MM.1S (cell line): ENCODE measurements at regions not wholly inside any gene's neighbourhood (a gene's known extent, or its start where the extent isn't known, plus 50 kb on each side); places are given as distances from the start of the nearest gene placed in this dataset.

Experiments used
- DNase-seq: peaks from one replicate; pipeline ENCODE4 v3.0.0-alpha.2; 2015
- H2AFZ ChIP-seq: fragments of 300-600 bp; sonication (generic); 2 replicates; pipeline ENCODE4 v1.6.0; 2016; ENCODE audit warnings: antibody characterized with exemption, low read length
- H3F3A ChIP-seq: fragments of 300-600 bp; sonication (generic); 2 replicates; pipeline ENCODE4 v1.6.1; 2016; ENCODE audit warnings: mild to moderate bottlenecking, antibody characterized with exemption, low read length, moderate library complexity, mixed read lengths; ENCODE audit not compliant: insufficient read depth
- H3K27ac ChIP-seq: fragments of 300-600 bp; sonication (generic); 2 replicates; pipeline ENCODE4 v1.5.1; 2016; ENCODE audit warnings: mild to moderate bottlenecking, low read length
- H3K27me3 ChIP-seq: fragments of 300-600 bp; sonication (generic); replicated peaks from 2 replicates; pipeline ENCODE4 v1.6.0; 2016; ENCODE audit warnings: low read length; ENCODE audit not compliant: insufficient read depth
- H3K36me3 ChIP-seq: fragments of 300-600 bp; sonication (generic); replicated peaks from 2 replicates; pipeline ENCODE4 v1.6.1; 2016; ENCODE audit warnings: mild to moderate bottlenecking, low read length, mixed read lengths; ENCODE audit not compliant: insufficient read depth
- H3K4me1 ChIP-seq: fragments of 300-600 bp; sonication (generic); 2 replicates; pipeline ENCODE4 v1.6.1; 2016; ENCODE audit warnings: low read length, mixed read lengths
- H3K4me2 ChIP-seq: fragments of 300-600 bp; sonication (generic); 2 replicates; pipeline ENCODE4 v1.6.0; 2016; ENCODE audit warnings: low read depth, low read length
- H3K4me3 ChIP-seq: fragments of 300-600 bp; sonication (generic); 2 replicates; pipeline ENCODE4 v1.5.1; 2016; ENCODE audit warnings: low read length, mixed read lengths
- H3K79me2 ChIP-seq: fragments of 300-600 bp; sonication (generic); 2 replicates; pipeline ENCODE4 v1.6.1; 2016; ENCODE audit warnings: mixed run types, low read length, mixed read lengths
- H3K9ac ChIP-seq: fragments of 300-600 bp; sonication (generic); 2 replicates; pipeline ENCODE4 v1.6.1; 2016; ENCODE audit warnings: low read length, mixed read lengths
- H3K9me2 ChIP-seq: fragments of 300-600 bp; sonication (generic); replicated peaks from 2 replicates; pipeline ENCODE4 v1.6.1; 2016; ENCODE audit warnings: mild to moderate bottlenecking, low read length, mixed read lengths; ENCODE audit not compliant: insufficient read depth
- H3K9me3 ChIP-seq: fragments of 300-600 bp; sonication (generic); replicated peaks from 2 replicates; pipeline ENCODE4 v1.6.1; 2016; ENCODE audit warnings: mild to moderate bottlenecking, low read length, mixed read lengths; ENCODE audit not compliant: insufficient read depth
- H4K20me1 ChIP-seq: fragments of 300-600 bp; sonication (generic); 2 replicates; pipeline ENCODE4 v1.6.1; 2016; ENCODE audit warnings: mild to moderate bottlenecking, low read length, moderate library complexity, mixed read lengths; ENCODE audit not compliant: insufficient read depth
- CTCF ChIP-seq: fragments of 300-600 bp; sonication (generic); IDR thresholded peaks from 2 replicates; pipeline ENCODE4 v1.5.1; 2016; ENCODE audit warnings: antibody characterized with exemption, low read length, mixed read lengths
- EZH2 ChIP-seq: fragments of 300-600 bp; sonication (generic); optimal IDR thresholded peaks from 2 replicates; pipeline ENCODE3; 2017; ENCODE audit warnings: low read depth, mild to moderate bottlenecking, antibody characterized with exemption, low read length, mixed read lengths
- EZH2phosphoT487 ChIP-seq: fragments of 300-600 bp; sonication (generic); IDR thresholded peaks from 2 replicates; pipeline ENCODE4 v1.6.1; 2018; ENCODE audit warnings: antibody characterized with exemption, low read length

- no peak overlapping the region for H2AFZ ChIP-seq
- H4K20me1 ChIP-seq = no peaks in the 10 kb centered on the region
- no peaks in the 10 kb centered on the region for H3K79me2 ChIP-seq
- H3K4me1 ChIP-seq = no peaks in the 10 kb centered on the region
- no peak overlapping the region for H3K4me2 ChIP-seq
- H3F3A ChIP-seq = no peaks in the 10 kb centered on the region
- TF ChIP-seq EZH2phosphoT487 (no peak), CTCF (no peak), EZH2 (no peak)
- H3K27ac ChIP-seq = no peak overlapping the region
- H3K9me2 ChIP-seq = no peaks in the 10 kb centered on the region
- H3K4me3 ChIP-seq = no peak overlapping the region
- no peaks in the 10 kb centered on the region for H3K9me3 ChIP-seq
- no peak for DNase-seq
- H3K9ac ChIP-seq = no peak overlapping the region
- H3K36me3 ChIP-seq = no peaks in the 10 kb centered on the region
- H3K27me3 ChIP-seq = no peaks in the 10 kb centered on the region
Observed at GRCh38 chr5:60494635-60495034, 205.3 kb downstream of the DEPDC1B start.

- no peaks in the 10 kb centered on the region for H3K79me2 ChIP-seq
- no peaks in the 10 kb centered on the region for H3F3A ChIP-seq
- no peaks in the 10 kb centered on the region for H3K9me2 ChIP-seq
- no peaks in the 10 kb centered on the region for H4K20me1 ChIP-seq
- H3K9me3 ChIP-seq = no peaks in the 10 kb centered on the region
- no peak overlapping the region for H3K27ac ChIP-seq
- no peak for DNase-seq
- H3K4me3 ChIP-seq = no peak overlapping the region
- no peaks in the 10 kb centered on the region for H3K4me1 ChIP-seq
- no peak for TF ChIP-seq CTCF
- TF ChIP-seq EZH2phosphoT487 = no peak
- TF ChIP-seq EZH2 = no peak
- H2AFZ ChIP-seq = no peak overlapping the region
- no peaks in the 10 kb centered on the region for H3K36me3 ChIP-seq
- H3K27me3 ChIP-seq = no peaks in the 10 kb centered on the region
- H3K9ac ChIP-seq = no peak overlapping the region
- H3K4me2 ChIP-seq = no peak overlapping the region
Observed at GRCh38 chr5:60494144-60494543, 205.8 kb downstream of the DEPDC1B start.

- H3K9ac ChIP-seq = no peak overlapping the region
- no peaks in the 10 kb centered on the region for H3K36me3 ChIP-seq
- H3K9me2 ChIP-seq = no peaks in the 10 kb centered on the region
- no peak for DNase-seq
- H2AFZ ChIP-seq = no peak overlapping the region
- no peaks in the 10 kb centered on the region for H3K27me3 ChIP-seq
- TF ChIP-seq EZH2phosphoT487 (no peak), EZH2 (no peak), CTCF (no peak)
- no peaks in the 10 kb centered on the region for H4K20me1 ChIP-seq
- H3K4me2 ChIP-seq = no peak overlapping the region
- no peak overlapping the region for H3K4me3 ChIP-seq
- no peaks in the 10 kb centered on the region for H3K4me1 ChIP-seq
- H3K27ac ChIP-seq = no peak overlapping the region
- H3K9me3 ChIP-seq = no peaks in the 10 kb centered on the region
- no peaks in the 10 kb centered on the region for H3K79me2 ChIP-seq
- no peaks in the 10 kb centered on the region for H3F3A ChIP-seq
Observed at GRCh38 chr5:60493372-60493771, 206.6 kb downstream of the DEPDC1B start.
